GM21576 (cell line): ENCODE measurements at regions not wholly inside any gene's neighbourhood (a gene's known extent, or its start where the extent isn't known, plus 50 kb on each side); places are given as distances from the start of the nearest gene placed in this dataset.
"Not testable (repeated sequence)": the region's sequence is repeated elsewhere in the genome, so short reads cannot be mapped to it uniquely, and the experiment has no call there.

Source experiments
- ATAC-seq: cut with Tn5 transposase; IDR thresholded peaks from one replicate; pipeline ENCODE4 v1.9.1; 2021; ENCODE audit warnings: mild to moderate bottlenecking, moderate library complexity; ENCODE audit not compliant: unreplicated experiment

- ATAC-seq, result no peak
Observed at GRCh38 chr2:64250063-64250462, 105.8 kb upstream of the PELI1 start.

DNA sequence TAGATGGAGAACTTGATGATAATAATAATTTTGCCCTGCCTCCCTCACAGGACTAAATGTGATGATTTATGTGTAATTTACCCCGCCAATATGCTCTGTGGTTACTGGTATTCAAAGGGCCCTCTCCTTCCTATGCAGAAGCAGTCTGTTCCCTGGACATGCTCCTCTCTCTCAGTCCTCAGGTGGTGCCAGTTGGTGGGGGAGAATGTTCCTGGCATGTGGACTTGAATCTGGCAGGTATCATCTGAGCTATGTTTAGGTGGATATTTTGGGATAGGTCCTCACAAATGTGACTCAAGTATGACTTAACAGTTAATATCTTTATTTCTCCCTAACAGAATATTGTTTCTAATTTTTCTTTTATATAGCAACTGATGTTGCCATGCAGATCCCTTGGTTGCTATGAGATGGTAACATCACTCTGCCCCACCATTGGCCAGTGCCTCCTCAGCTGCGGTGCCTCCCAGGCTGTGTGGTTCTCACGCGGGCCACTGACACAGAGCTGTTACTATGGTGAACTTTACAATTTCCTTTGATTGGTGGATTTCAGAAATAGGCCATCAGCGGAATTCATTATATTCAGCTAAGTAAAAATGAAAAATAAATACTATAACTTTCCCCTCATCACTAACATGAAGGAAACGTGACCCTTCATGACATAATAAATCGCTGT, 106.7 kb upstream of the PELI1 start:
- ATAC-seq, result no peak

- ATAC-seq, result no peak
Observed at GRCh38 chr2:64251497-64252250, 107.5 kb upstream of the PELI1 start.

- not testable (repeated sequence) for ATAC-seq
Observed at GRCh38 chr2:64252251-64252978, 108.2 kb upstream of the PELI1 start.

- ATAC-seq, result not testable (repeated sequence)
Observed at GRCh38 chr2:64253421-64253820, 109.2 kb upstream of the PELI1 start.

DNA sequence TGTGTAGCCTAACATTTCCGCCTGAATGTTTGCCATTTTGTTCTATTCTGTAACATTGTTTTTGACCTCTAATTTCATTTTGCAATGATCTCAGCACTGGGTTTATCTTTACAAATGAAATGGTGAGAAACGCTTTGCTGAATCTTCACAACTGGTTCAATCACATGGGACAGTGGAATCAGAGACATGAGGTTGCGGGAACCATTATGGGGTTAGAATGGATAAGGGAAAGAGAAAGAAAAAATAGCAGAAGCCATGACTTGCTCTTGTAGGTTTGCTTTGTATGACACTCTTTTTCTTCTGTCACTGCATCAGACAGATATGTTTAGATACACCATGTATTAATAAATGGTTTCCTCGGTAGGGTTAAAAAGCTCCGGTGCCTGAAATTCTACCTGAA, 114.3 kb upstream of the PELI1 start:
- no peak for ATAC-seq

DNA sequence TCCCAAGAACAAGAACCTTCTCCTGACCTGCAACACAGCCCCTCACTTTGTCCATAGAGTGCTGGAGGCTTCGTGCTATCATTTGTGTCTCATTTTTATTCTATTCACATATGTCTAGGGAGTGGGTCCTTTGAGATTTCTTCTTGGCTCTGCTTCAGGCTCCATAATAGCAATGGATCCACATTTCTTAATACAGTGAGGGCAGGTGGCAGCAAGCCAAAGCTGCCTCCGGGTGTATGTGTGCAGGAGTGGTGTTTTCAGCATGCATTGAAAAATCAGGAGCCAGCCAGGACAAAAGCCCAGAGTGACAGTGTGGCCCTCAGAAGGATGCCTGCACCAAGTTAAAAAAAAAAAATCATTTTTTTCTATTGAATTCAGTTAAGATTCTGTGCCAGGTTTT, 115.1 kb upstream of the PELI1 start:
- no peak for ATAC-seq

- no peak for ATAC-seq
Observed at GRCh38 chr2:64260093-64260803, 116.0 kb upstream of the PELI1 start.

- ATAC-seq, result peak; percentile 94
Observed at GRCh38 chr2:64260817-64261216, 116.6 kb upstream of the PELI1 start.

GRCh38 chr2:64262071-64262470, 117.9 kb upstream of the PELI1 start:
- no peak for ATAC-seq

GRCh38 chr2:64262816-64263215, 118.6 kb upstream of the PELI1 start:
- no peak for ATAC-seq

DNA sequence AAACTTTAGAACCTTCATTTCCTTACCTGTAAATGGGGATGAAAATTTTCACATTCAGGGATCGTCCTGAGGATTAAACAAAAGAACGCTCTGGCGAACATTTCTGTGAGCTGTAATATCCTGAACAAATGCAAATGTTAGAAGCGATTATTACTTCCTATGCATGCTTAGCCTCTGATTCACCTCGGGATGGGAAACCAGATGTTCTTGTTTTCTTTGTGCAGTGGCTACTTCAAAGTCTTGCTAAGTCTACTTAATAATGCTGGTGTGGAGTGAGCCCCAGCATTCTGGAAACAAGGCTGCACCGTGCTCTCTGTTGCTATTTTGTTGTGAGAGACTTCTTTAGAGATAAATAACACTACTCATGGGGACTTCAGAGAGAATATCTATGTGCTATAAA, 119.1 kb upstream of the PELI1 start:
- ATAC-seq, result no peak

- no peak for ATAC-seq
Observed at GRCh38 chr2:64267699-64268098, 123.5 kb upstream of the PELI1 start.

DNA sequence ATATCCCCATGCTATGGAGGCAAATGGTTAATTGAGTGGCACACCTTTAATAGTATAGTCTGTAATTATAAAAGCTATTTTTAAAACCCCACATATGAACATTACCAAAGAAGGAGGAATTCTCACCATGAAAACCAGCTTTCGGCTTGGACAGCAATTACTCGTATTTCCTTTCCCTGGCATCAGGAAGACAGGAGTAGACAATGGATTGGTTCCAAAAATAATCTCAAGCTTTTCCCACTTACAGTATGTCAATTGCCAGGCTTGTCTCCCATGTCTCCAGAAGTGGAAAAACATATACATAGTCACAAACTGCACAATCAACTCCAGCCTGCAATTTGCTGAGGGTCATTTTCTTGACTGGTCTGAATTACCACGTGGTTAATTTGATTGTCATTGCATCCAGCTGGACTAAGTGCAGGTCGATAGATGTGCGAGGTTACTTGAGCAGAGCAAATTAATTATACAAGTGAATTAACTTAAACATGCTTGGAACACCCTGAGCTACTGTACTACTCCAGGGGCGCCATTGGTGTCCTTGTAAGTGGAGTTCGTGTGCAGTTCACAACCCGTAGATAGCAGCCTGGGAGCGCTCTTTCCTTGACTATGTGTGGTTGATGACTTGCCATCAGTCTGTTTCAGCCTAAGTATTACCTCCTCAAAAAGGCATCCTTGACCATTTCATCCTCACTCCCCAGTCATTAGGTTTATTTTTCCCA, 124.3 kb upstream of the PELI1 start:
- no peak for ATAC-seq

GRCh38 chr2:64273524-64274398, 129.5 kb upstream of the PELI1 start:
- ATAC-seq, result no peak

GRCh38 chr2:64274399-64275173, 130.4 kb upstream of the PELI1 start:
- ATAC-seq, result no peak

- no peak for ATAC-seq
Observed at GRCh38 chr2:64275174-64275466, 130.9 kb upstream of the PELI1 start.

- no peak for ATAC-seq
Observed at GRCh38 chr2:64276417-64277095, 132.3 kb upstream of the PELI1 start.
